ENCODE measurements at regions not wholly inside any gene's neighbourhood (a gene's known extent, or its start where the extent isn't known, plus 50 kb on each side); places are given as distances from the start of the nearest gene placed in this dataset.

GRCh38 chr3:193929921-193930646 is 205.9 kb upstream of the HES1 start:
- no peak for ATAC-seq (ENCODE audit: insufficient read depth, low read depth)
- H3K27me3 ChIP-seq (ENCODE audit: insufficient read depth, low read length, poor library complexity), result no peaks in the 10 kb centered on the region
- TF ChIP-seq EZH2 (IDR thresholded peaks at IDR 0.05; ENCODE audit: borderline replicate concordance, low read depth, low read length, severe bottlenecking), result no peak
- TF ChIP-seq, protein P1, sequence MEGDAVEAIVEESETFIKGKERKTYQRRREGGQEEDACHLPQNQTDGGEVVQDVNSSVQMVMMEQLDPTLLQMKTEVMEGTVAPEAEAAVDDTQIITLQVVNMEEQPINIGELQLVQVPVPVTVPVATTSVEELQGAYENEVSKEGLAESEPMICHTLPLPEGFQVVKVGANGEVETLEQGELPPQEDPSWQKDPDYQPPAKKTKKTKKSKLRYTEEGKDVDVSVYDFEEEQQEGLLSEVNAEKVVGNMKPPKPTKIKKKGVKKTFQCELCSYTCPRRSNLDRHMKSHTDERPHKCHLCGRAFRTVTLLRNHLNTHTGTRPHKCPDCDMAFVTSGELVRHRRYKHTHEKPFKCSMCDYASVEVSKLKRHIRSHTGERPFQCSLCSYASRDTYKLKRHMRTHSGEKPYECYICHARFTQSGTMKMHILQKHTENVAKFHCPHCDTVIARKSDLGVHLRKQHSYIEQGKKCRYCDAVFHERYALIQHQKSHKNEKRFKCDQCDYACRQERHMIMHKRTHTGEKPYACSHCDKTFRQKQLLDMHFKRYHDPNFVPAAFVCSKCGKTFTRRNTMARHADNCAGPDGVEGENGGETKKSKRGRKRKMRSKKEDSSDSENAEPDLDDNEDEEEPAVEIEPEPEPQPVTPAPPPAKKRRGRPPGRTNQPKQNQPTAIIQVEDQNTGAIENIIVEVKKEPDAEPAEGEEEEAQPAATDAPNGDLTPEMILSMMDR (IDR thresholded peaks at IDR 0.05; ENCODE audit: borderline replicate concordance, extremely low read depth, low read length, poor library complexity, severe bottlenecking), result no peak
- H3K9me3 ChIP-seq (ENCODE audit: insufficient read depth, low read length, severe bottlenecking), result no peaks in the 10 kb centered on the region
- H3K36me3 ChIP-seq (ENCODE audit: insufficient read depth, low read length), result no peaks in the 10 kb centered on the region
- H3K4me3 ChIP-seq (ENCODE audit: low read depth in 1 of 2, low read length in 2 of 2), result no peak overlapping the region
- H2AFZ ChIP-seq (ENCODE audit: low read depth, low read length), result no peak overlapping the region
- H3K79me2 ChIP-seq (ENCODE audit: insufficient read depth, low read length), result no peaks in the 10 kb centered on the region
- no peaks in the 10 kb centered on the region for H3K4me1 ChIP-seq (ENCODE audit: insufficient read depth, low read length)
- H3K4me2 ChIP-seq (ENCODE audit: insufficient read depth, low read length), result no peak overlapping the region
- no peak overlapping the region for H3K9ac ChIP-seq (ENCODE audit: low read depth, low read length)
- no peak for DNase-seq
- no peak overlapping the region for H3K27ac ChIP-seq (ENCODE audit: low read length)
- H4K20me1 ChIP-seq (ENCODE audit: insufficient read depth, low read length), result no peaks in the 10 kb centered on the region

- DNase-seq, result no peak
- no peaks in the 10 kb centered on the region for H3K36me3 ChIP-seq (ENCODE audit: insufficient read depth, low read length)
- ATAC-seq (ENCODE audit: insufficient read depth, low read depth), result no peak
- no peak overlapping the region for H3K4me3 ChIP-seq (ENCODE audit: low read depth in 1 of 2, low read length in 2 of 2)
- H3K4me2 ChIP-seq (ENCODE audit: insufficient read depth, low read length), result no peak overlapping the region
- H3K27ac ChIP-seq (ENCODE audit: low read length), result no peak overlapping the region
- H2AFZ ChIP-seq (ENCODE audit: low read depth, low read length), result no peak overlapping the region
- no peaks in the 10 kb centered on the region for H4K20me1 ChIP-seq (ENCODE audit: insufficient read depth, low read length)
- TF ChIP-seq, protein P1 (IDR thresholded peaks at IDR 0.05; ENCODE audit: borderline replicate concordance, extremely low read depth, low read length, poor library complexity, severe bottlenecking), result no peak
- TF ChIP-seq EZH2 (IDR thresholded peaks at IDR 0.05; ENCODE audit: borderline replicate concordance, low read depth, low read length, severe bottlenecking), result no peak
- no peaks in the 10 kb centered on the region for H3K9me3 ChIP-seq (ENCODE audit: insufficient read depth, low read length, severe bottlenecking)
- no peaks in the 10 kb centered on the region for H3K27me3 ChIP-seq (ENCODE audit: insufficient read depth, low read length, poor library complexity)
- no peaks in the 10 kb centered on the region for H3K4me1 ChIP-seq (ENCODE audit: insufficient read depth, low read length)
- H3K79me2 ChIP-seq (ENCODE audit: insufficient read depth, low read length), result no peaks in the 10 kb centered on the region
- H3K9ac ChIP-seq (ENCODE audit: low read depth, low read length), result no peak overlapping the region
Measured at GRCh38 chr3:193932136-193932535, 203.8 kb upstream of the HES1 start.

GRCh38 chr3:193932576-193932975 is 203.4 kb upstream of the HES1 start:
- Histone ChIP-seq H4K20me1 (ENCODE audit: insufficient read depth, low read length) (no peaks in the 10 kb centered on the region), H3K4me1 (ENCODE audit: insufficient read depth, low read length) (no peaks in the 10 kb centered on the region), H3K27me3 (ENCODE audit: insufficient read depth, low read length, poor library complexity) (no peaks in the 10 kb centered on the region), H3K4me2 (ENCODE audit: insufficient read depth, low read length) (no peak overlapping the region), H3K27ac (ENCODE audit: low read length) (no peak overlapping the region), H3K79me2 (ENCODE audit: insufficient read depth, low read length) (no peaks in the 10 kb centered on the region), H3K36me3 (ENCODE audit: insufficient read depth, low read length) (no peaks in the 10 kb centered on the region), H2AFZ (ENCODE audit: low read depth, low read length) (no peak overlapping the region), H3K9ac (ENCODE audit: low read depth, low read length) (no peak overlapping the region), H3K4me3 (ENCODE audit: low read depth in 1 of 2, low read length in 2 of 2) (no peak overlapping the region), H3K9me3 (ENCODE audit: insufficient read depth, low read length, severe bottlenecking) (no peaks in the 10 kb centered on the region)
- ATAC-seq (ENCODE audit: insufficient read depth, low read depth) (no peak), DNase-seq (no peak)
- TF ChIP-seq EZH2 (IDR thresholded peaks at IDR 0.05; ENCODE audit: borderline replicate concordance, low read depth, low read length, severe bottlenecking), result no peak
- TF ChIP-seq, protein P1 (IDR thresholded peaks at IDR 0.05; ENCODE audit: borderline replicate concordance, extremely low read depth, low read length, poor library complexity, severe bottlenecking), result no peak
